CD4-positive, alpha-beta T cell (primary cell): ENCODE measurements at regions not wholly inside any gene's neighbourhood (a gene's known extent, or its start where the extent isn't known, plus 50 kb on each side); places are given as distances from the start of the nearest gene placed in this dataset.

Experiments
- ATAC-seq: fragments of 200-7000 bp; cut with Tn5 transposase; one replicate; pipeline ENCODE4 v1.10.0; 2022; ENCODE audit warnings: mild to moderate bottlenecking; ENCODE audit not compliant: poor library complexity
- CTCF ChIA-PET: fragments of 350-600 bp; sonication (Branson Sonifier 250); formaldehyde crosslinking; loops from one replicate; lab custom pipeline; 2021; ENCODE audit warnings: antibody characterized with exemption, inconsistent platforms; lab: Charles Lee
- POLR2A ChIA-PET: fragments of 350-600 bp; sonication (Branson Sonifier 250); formaldehyde crosslinking; loops from one replicate; lab custom pipeline; 2021; ENCODE audit warnings: antibody characterized with exemption, inconsistent platforms; lab: Charles Lee
- DNase-seq, 14 experiments: peaks; one replicate each; pipeline ENCODE4 v3.0.0-alpha.2; 2013 to 2020; ENCODE audit warnings: mixed read lengths in 2 of 14
- H3K27ac ChIP-seq, 2 donors: one replicate each; pipeline versions ENCODE4 v1.5.1 to v1.7.0; 2013; ENCODE audit warnings: low read length in 2 of 2, low read depth in 1 of 2, mild to moderate bottlenecking in 1 of 2
- H3K27me3 ChIP-seq, 2 experiments: 1 replicate in 1 of 2; 2 replicates in 1 of 2; pipeline versions ENCODE4 v1.6.1 to v1.7.0; 2013; ENCODE audit warnings: low read length in 2 of 2, control low read depth in 1 of 2, mild to moderate bottlenecking in 1 of 2, moderate library complexity in 1 of 2; ENCODE audit not compliant: insufficient read depth in 2 of 2, control insufficient read depth in 1 of 2
- H3K36me3 ChIP-seq: one replicate; pipeline ENCODE4 v1.6.1; 2013; ENCODE audit warnings: low read length, control low read depth; ENCODE audit not compliant: insufficient read depth
- H3K4me1 ChIP-seq: one replicate; pipeline ENCODE4 v1.6.1; 2013; ENCODE audit warnings: low read length, control low read depth; ENCODE audit not compliant: insufficient read depth
- H3K4me3 ChIP-seq: one replicate; pipeline ENCODE4 v1.5.1; 2013; ENCODE audit warnings: mild to moderate bottlenecking, low read length, moderate library complexity
- H3K9me3 ChIP-seq, 2 experiments: 1 replicate in 1 of 2; 2 replicates in 1 of 2; pipeline versions ENCODE4 v1.6.1 to v1.7.0; 2013; ENCODE audit warnings: low read length in 2 of 2, mild to moderate bottlenecking in 2 of 2, control low read depth in 1 of 2, moderate library complexity in 1 of 2; ENCODE audit not compliant: control insufficient read depth in 1 of 2, insufficient read depth in 1 of 2
- H3K27ac Mint-ChIP-seq: one replicate; pipeline ENCODE4 v1.8.0; 2020; ENCODE audit warnings: mixed read lengths
- H3K27me3 Mint-ChIP-seq: one replicate; pipeline ENCODE4 v1.8.0; 2021; ENCODE audit warnings: mixed read lengths
- H3K36me3 Mint-ChIP-seq: one replicate; pipeline ENCODE4 v1.8.0; 2021; ENCODE audit warnings: low read depth, mixed read lengths
- H3K4me1 Mint-ChIP-seq: one replicate; pipeline ENCODE4 v1.8.0; 2021; ENCODE audit warnings: low read depth, mixed read lengths
- H3K4me3 Mint-ChIP-seq: one replicate; pipeline ENCODE4 v1.8.0; 2020; ENCODE audit warnings: mild to moderate bottlenecking, mixed read lengths
- H3K9me3 Mint-ChIP-seq: one replicate; pipeline ENCODE4 v1.8.0; 2020; ENCODE audit warnings: mixed read lengths
- intact Hi-C, 2 experiments: fragments of 100-400 bp; cut with DNase I in 1 of 2; cut with micrococcal nuclease in 1 of 2; formaldehyde crosslinking; loops; one replicate each; pipeline versions ENCODE4 v1.15.1 to v1.9.0; 2023 to 2025; cut with DNase I, micrococcal nuclease
- TF ChIP-seq, protein P1 (sequence below): fragments of 200-600 bp; IDR thresholded peaks from one replicate; pipeline ENCODE4 v1.8.0; 2022; ENCODE audit warnings: antibody characterized with exemption, mild to moderate bottlenecking

DNA sequence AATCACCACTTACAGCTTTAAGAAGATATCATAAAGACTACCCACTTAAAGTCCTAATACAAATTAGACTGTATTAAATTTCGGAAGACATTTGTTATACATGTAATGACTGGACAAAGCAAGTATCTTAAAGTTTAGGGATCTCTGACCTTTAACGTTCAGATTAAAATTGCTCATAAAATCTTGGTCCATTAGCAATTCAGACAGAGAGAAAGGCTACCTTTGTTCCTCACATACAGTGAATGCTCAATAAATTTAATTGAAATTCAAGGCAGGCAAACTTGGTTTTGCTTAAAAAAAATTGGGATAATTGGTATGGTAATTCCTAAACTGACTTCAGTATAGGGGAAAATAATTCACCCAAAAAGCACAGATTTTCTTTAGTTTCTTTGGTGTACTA, 285.9 kb upstream of the EMCN start:
- DNase-seq (no peak), ATAC-seq (no peak)
- Mint-ChIP-seq H3K9me3 (no peaks in the 10 kb centered on the region), H3K27me3 (no peaks in the 10 kb centered on the region), H3K27ac (no peak overlapping the region), H3K4me3 (no peak overlapping the region), H3K4me1 (no peaks in the 10 kb centered on the region), H3K36me3 (no peaks in the 10 kb centered on the region)
- no peaks in the 10 kb centered on the region for H3K9me3 ChIP-seq
- no peak overlapping the region for H3K4me3 ChIP-seq
- no peaks in the 10 kb centered on the region for H3K4me1 ChIP-seq
- H3K27ac ChIP-seq = no peak overlapping the region
- ChIA-PET CTCF (no interaction called here), POLR2A (interaction anchor here (0.9 kb wide), 1 partner anchor 9 kb away, joined by 3 read pairs; no protein-coding TSS in a partner anchor)
- H3K36me3 ChIP-seq = no peaks in the 10 kb centered on the region
- TF ChIP-seq, protein P1, sequence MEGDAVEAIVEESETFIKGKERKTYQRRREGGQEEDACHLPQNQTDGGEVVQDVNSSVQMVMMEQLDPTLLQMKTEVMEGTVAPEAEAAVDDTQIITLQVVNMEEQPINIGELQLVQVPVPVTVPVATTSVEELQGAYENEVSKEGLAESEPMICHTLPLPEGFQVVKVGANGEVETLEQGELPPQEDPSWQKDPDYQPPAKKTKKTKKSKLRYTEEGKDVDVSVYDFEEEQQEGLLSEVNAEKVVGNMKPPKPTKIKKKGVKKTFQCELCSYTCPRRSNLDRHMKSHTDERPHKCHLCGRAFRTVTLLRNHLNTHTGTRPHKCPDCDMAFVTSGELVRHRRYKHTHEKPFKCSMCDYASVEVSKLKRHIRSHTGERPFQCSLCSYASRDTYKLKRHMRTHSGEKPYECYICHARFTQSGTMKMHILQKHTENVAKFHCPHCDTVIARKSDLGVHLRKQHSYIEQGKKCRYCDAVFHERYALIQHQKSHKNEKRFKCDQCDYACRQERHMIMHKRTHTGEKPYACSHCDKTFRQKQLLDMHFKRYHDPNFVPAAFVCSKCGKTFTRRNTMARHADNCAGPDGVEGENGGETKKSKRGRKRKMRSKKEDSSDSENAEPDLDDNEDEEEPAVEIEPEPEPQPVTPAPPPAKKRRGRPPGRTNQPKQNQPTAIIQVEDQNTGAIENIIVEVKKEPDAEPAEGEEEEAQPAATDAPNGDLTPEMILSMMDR = no peak
- intact Hi-C loops = no loop called here
- no peaks in the 10 kb centered on the region for H3K27me3 ChIP-seq

DNA sequence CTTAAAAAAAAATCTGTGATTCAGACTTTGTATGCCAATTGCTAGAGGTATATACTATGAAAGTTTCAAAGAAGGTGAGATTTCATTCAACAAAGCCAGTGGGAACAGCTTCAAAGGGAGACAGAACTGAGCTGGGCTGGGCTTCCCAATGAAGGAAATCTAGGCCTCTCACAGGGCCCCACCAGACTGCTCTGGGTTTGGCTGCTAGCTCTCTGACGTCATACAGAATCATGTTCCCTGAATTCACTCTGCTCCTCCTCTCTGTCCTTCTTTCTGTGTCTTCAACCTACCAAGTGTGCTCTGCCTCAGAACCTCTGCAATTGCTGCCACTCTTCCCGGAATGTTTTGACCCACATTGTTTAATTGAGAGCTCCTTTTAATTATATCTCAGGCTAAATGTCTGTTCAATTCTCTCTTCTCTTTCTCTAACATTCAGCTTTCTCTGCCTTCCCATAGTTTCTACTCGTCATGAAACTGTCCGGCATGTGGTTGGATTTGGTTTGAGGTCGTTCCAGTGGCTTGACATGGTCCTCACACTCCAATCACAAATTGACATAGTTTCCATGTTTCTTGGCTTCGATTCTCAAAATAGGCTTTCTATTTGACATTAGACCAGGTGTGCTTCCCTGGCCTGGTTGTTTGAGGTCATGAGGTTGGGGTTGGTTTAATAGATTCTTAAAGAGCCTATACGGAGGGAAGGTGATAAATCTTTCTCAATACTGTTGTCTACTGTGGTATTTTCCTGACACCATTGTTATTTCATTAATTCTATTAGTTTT, 282.1 kb upstream of the EMCN start:
- ATAC-seq = no peak
- H3K4me3 Mint-ChIP-seq = no peak overlapping the region
- H3K27me3 Mint-ChIP-seq = no peaks in the 10 kb centered on the region

DNA sequence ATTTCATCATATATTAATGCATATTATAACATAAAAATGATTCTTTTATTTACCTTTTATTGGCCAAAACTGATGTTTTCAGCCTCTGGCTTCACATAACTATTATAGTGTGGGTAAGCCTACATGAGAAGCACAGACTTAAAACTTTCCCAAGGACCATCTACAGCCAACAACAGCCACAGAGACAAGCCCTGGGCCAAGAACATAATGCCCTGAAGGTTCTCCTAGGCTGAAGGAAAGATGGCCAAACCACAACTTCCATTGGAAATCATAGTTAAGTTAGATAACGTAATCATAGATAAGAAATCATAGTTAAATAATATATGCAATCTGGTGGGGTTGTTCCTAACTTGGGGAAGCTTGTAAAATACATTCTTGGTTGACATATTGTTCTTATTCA, 280.0 kb upstream of the EMCN start:
- no peaks in the 10 kb centered on the region for H3K27me3 ChIP-seq
- H3K36me3 Mint-ChIP-seq = no peaks in the 10 kb centered on the region
- no peak overlapping the region for H3K27ac ChIP-seq
- POLR2A ChIA-PET = no interaction called here
- no peaks in the 10 kb centered on the region for H3K9me3 Mint-ChIP-seq
- H3K36me3 ChIP-seq = no peaks in the 10 kb centered on the region
- no peaks in the 10 kb centered on the region for H3K4me1 ChIP-seq
- TF ChIP-seq, protein P1 = no peak
- H3K4me3 ChIP-seq = no peak overlapping the region
- H3K27me3 Mint-ChIP-seq = no peaks in the 10 kb centered on the region
- CTCF ChIA-PET = no interaction called here
- H3K27ac Mint-ChIP-seq = no peak overlapping the region
- ATAC-seq (no peak), DNase-seq (no peak)
- H3K4me3 Mint-ChIP-seq = no peak overlapping the region
- H3K4me1 Mint-ChIP-seq = no peaks in the 10 kb centered on the region
- intact Hi-C loops = no loop called here
- H3K9me3 ChIP-seq = no peaks in the 10 kb centered on the region

More for the DNA sequence above, 282.1 kb upstream of the EMCN start:
- Mint-ChIP-seq H3K36me3 (no peaks in the 10 kb centered on the region), H3K4me1 (no peaks in the 10 kb centered on the region), H3K27ac (no peak overlapping the region), H3K9me3 (no peaks in the 10 kb centered on the region)
- Histone ChIP-seq H3K36me3 (no peaks in the 10 kb centered on the region), H3K27me3 (no peaks in the 10 kb centered on the region), H3K4me3 (no peak overlapping the region), H3K27ac (no peak overlapping the region), H3K9me3 (no peaks in the 10 kb centered on the region), H3K4me1 (no peaks in the 10 kb centered on the region)
- DNase-seq = no peak
- POLR2A ChIA-PET = no interaction called here
- intact Hi-C loops = no loop called here
- CTCF ChIA-PET = no interaction called here
- TF ChIP-seq, protein P1 = no peak
